ENCODE measurements at regions not wholly inside any gene's neighbourhood (a gene's known extent, or its start where the extent isn't known, plus 50 kb on each side); places are given as distances from the start of the nearest gene placed in this dataset.

DNA sequence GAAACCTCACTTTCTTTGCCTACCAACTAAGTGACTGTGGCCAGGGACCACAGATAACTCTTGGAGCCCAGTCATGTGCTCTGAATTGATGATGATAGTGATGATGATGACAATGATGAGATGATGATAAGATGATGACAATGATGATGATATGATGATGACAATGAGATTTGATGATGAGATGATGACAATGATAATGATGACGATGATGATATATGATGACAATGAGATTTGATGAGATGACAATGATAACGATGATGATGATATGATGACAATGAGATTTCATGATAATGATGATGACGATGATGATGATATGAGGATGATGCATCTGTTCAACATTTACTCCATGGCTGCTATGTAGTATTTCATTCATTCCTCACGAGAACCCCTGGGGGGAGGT, 213.0 kb downstream of the ERCC6L2 start:
- TF ChIP-seq, protein P1, sequence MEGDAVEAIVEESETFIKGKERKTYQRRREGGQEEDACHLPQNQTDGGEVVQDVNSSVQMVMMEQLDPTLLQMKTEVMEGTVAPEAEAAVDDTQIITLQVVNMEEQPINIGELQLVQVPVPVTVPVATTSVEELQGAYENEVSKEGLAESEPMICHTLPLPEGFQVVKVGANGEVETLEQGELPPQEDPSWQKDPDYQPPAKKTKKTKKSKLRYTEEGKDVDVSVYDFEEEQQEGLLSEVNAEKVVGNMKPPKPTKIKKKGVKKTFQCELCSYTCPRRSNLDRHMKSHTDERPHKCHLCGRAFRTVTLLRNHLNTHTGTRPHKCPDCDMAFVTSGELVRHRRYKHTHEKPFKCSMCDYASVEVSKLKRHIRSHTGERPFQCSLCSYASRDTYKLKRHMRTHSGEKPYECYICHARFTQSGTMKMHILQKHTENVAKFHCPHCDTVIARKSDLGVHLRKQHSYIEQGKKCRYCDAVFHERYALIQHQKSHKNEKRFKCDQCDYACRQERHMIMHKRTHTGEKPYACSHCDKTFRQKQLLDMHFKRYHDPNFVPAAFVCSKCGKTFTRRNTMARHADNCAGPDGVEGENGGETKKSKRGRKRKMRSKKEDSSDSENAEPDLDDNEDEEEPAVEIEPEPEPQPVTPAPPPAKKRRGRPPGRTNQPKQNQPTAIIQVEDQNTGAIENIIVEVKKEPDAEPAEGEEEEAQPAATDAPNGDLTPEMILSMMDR (IDR thresholded peaks at IDR 0.05) = no peak

DNA sequence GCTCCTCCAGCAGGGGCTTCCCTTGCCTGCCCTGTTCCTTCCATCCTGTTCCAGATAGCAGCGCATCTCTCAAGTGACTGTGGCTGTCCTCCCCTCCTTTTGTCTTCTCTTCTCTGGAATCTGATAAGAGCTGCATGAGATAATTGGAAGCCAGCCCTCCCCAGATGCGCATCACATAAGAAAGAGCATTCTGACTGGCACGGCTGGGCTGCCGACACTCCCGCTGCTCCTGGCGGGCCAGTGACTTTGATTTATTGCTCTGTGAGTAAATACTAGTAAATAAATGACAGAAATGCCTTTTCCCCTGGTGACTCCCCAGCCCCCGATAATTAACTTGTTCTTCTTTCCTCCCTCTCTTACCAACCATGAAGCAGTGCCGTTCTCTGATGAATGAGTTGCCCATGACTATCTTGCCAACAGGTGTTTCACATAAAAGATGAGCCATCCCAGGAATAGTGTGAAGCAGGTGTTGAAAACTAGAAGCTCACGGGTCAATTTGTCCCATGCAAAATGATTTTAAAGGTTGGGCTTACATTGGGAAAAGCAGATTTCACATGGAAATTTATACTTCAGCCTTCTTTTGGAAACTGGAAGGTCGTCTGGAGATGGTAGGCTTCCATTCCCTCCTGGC, 212.3 kb downstream of the ERCC6L2 start:
- TF ChIP-seq, protein P1 (IDR thresholded peaks at IDR 0.05) = no peak

- TF ChIP-seq, protein P1 (IDR thresholded peaks at IDR 0.05) = no peak
Measured at GRCh38 chr9:96086936-96087571, 211.6 kb downstream of the ERCC6L2 start.

- TF ChIP-seq, protein P1 (IDR thresholded peaks at IDR 0.05) = no peak
Measured at GRCh38 chr9:96085491-96086143, 210.1 kb downstream of the ERCC6L2 start.

- TF ChIP-seq, protein P1 (IDR thresholded peaks at IDR 0.05) = no peak
Measured at GRCh38 chr9:96084331-96084734, 208.8 kb downstream of the ERCC6L2 start.

GRCh38 chr9:96082516-96083232, 207.2 kb downstream of the ERCC6L2 start:
- TF ChIP-seq, protein P1 (IDR thresholded peaks at IDR 0.05) = no peak

GRCh38 chr9:96080364-96080763, 204.9 kb downstream of the ERCC6L2 start:
- TF ChIP-seq, protein P1 (IDR thresholded peaks at IDR 0.05) = no peak
